Left lobe of liver (tissue), 2 donors: ENCODE measurements at regions not wholly inside any gene's neighbourhood (a gene's known extent, or its start where the extent isn't known, plus 50 kb on each side); places are given as distances from the start of the nearest gene placed in this dataset.
"Not testable (repeated sequence)": the region's sequence is repeated elsewhere in the genome, so short reads cannot be mapped to it uniquely, and the experiment has no call there.

Experiments used
- ATAC-seq: fragments of 200-7000 bp; cut with Tn5 transposase; one replicate; pipeline ENCODE4 v1.9.1; 2020; ENCODE audit warnings: mild to moderate bottlenecking, moderate library complexity
- DNase-seq: peaks from one replicate; pipeline ENCODE4 v3.0.0-alpha.2; 2020; ENCODE audit warnings: low spot score
- donor health status: DM: no; HTN: no; CAD: no; lungs with moderate emphysema.
- donor health status: DM: no; HTN: yes; CAD: no.

- DNase-seq (no peak), ATAC-seq (no peak)
These were observed 84.1 kb downstream of the ACTBL2 start for GRCh38 chr5:57398413-57399093.

- no peak for ATAC-seq
- DNase-seq = no peak
These were observed 85.9 kb downstream of the ACTBL2 start for GRCh38 chr5:57396701-57397100.

- no peak for ATAC-seq
- no peak for DNase-seq
These were observed 88.0 kb downstream of the ACTBL2 start for GRCh38 chr5:57394421-57395210.

GRCh38 chr5:57386958-57387357, 95.7 kb downstream of the ACTBL2 start:
- DNase-seq (no peak), ATAC-seq (no peak)

- DNase-seq (no peak), ATAC-seq (peak; percentile 24)
These were observed 99.3 kb downstream of the ACTBL2 start for GRCh38 chr5:57383093-57383861.

GRCh38 chr5:57382655-57383054, 100.0 kb downstream of the ACTBL2 start:
- ATAC-seq = no peak

GRCh38 chr5:57370376-57370775, 112.2 kb downstream of the ACTBL2 start:
- no peak for ATAC-seq

More at GRCh38 chr5:57382655-57383054, 100.0 kb downstream of the ACTBL2 start:
- DNase-seq = no peak

GRCh38 chr5:57368010-57368409, 114.6 kb downstream of the ACTBL2 start:
- ATAC-seq (no peak), DNase-seq (no peak)

More at GRCh38 chr5:57370376-57370775, 112.2 kb downstream of the ACTBL2 start:
- DNase-seq = no peak

- no peak for DNase-seq
- ATAC-seq = no peak
These were observed 115.9 kb downstream of the ACTBL2 start for GRCh38 chr5:57366744-57367143.

GRCh38 chr5:57362951-57363350, 119.7 kb downstream of the ACTBL2 start:
- DNase-seq = no peak
- no peak for ATAC-seq

- ATAC-seq (no peak), DNase-seq (no peak)
These were observed 121.7 kb downstream of the ACTBL2 start for GRCh38 chr5:57360871-57361270.

GRCh38 chr5:57358796-57359592, 123.6 kb downstream of the ACTBL2 start:
- DNase-seq (no peak), ATAC-seq (no peak)

- ATAC-seq, DNase-seq: not testable (repeated sequence)
These were observed 125.8 kb downstream of the ACTBL2 start for GRCh38 chr5:57356850-57357249.

GRCh38 chr5:57349214-57349613, 133.4 kb downstream of the ACTBL2 start:
- DNase-seq (no peak), ATAC-seq (no peak)

- ATAC-seq (no peak), DNase-seq (no peak)
These were observed 134.1 kb downstream of the ACTBL2 start for GRCh38 chr5:57348376-57349140.

- ATAC-seq (no peak), DNase-seq (no peak)
These were observed 136.3 kb downstream of the ACTBL2 start for GRCh38 chr5:57346328-57346727.

GRCh38 chr5:57341380-57341979, 141.1 kb downstream of the ACTBL2 start:
- no peak for DNase-seq
- no peak for ATAC-seq

GRCh38 chr5:57340681-57341080, 141.9 kb downstream of the ACTBL2 start:
- DNase-seq (no peak), ATAC-seq (no peak)

GRCh38 chr5:57339521-57339920, 143.1 kb downstream of the ACTBL2 start:
- no peak for ATAC-seq
- no peak for DNase-seq
